ENCODE measurements at regions not wholly inside any gene's neighbourhood (a gene's known extent, or its start where the extent isn't known, plus 50 kb on each side); places are given as distances from the start of the nearest gene placed in this dataset.
"Not testable (repeated sequence)": the region's sequence is repeated elsewhere in the genome, so short reads cannot be mapped to it uniquely, and the experiment has no call there.

GRCh38 chr2:83386549-83386948 lies 1072.5 kb downstream of the SUCLG1 start:
- DNase-seq, result no peak

- no peak for DNase-seq
These were observed 1080.2 kb downstream of the SUCLG1 start for GRCh38 chr2:83378921-83379320.

GRCh38 chr2:83376731-83377130 lies 1082.3 kb downstream of the SUCLG1 start:
- DNase-seq, result no peak

GRCh38 chr2:83370419-83370762 lies 1088.7 kb downstream of the SUCLG1 start:
- no peak for DNase-seq

GRCh38 chr2:83369601-83370418 lies 1089.3 kb downstream of the SUCLG1 start:
- DNase-seq, result no peak

- no peak for DNase-seq
These were observed 1090.2 kb downstream of the SUCLG1 start for GRCh38 chr2:83368916-83369315.

GRCh38 chr2:83368461-83368860 lies 1090.6 kb downstream of the SUCLG1 start:
- no peak for DNase-seq

- DNase-seq, result no peak
These were observed 1093.6 kb downstream of the SUCLG1 start for GRCh38 chr2:83365476-83365875.

GRCh38 chr2:83364264-83364663 lies 1094.8 kb downstream of the SUCLG1 start:
- DNase-seq, result no peak

- not testable (repeated sequence) for DNase-seq
These were observed 1095.9 kb downstream of the SUCLG1 start for GRCh38 chr2:83363138-83363537.

- DNase-seq, result no peak
These were observed 1099.7 kb downstream of the SUCLG1 start for GRCh38 chr2:83359336-83359735.

- DNase-seq, result peak; percentile 9
These were observed 1116.2 kb downstream of the SUCLG1 start for GRCh38 chr2:83342860-83343329.

- peak; percentile 10 for DNase-seq
These were observed 1118.7 kb downstream of the SUCLG1 start for GRCh38 chr2:83340424-83340823.

- DNase-seq, result not testable (repeated sequence)
These were observed 1119.1 kb downstream of the SUCLG1 start for GRCh38 chr2:83339942-83340341.

GRCh38 chr2:83331810-83332209 lies 1127.3 kb downstream of the SUCLG1 start:
- no peak for DNase-seq

- DNase-seq, result no peak
These were observed 1136.0 kb downstream of the SUCLG1 start for GRCh38 chr2:83323038-83323437.

GRCh38 chr2:83320053-83320452 lies 1139.0 kb downstream of the SUCLG1 start:
- no peak for DNase-seq

- no peak for DNase-seq
These were observed 1153.2 kb downstream of the SUCLG1 start for GRCh38 chr2:83305758-83306378.

- DNase-seq, result no peak
These were observed 1168.0 kb downstream of the SUCLG1 start for GRCh38 chr2:83291083-83291482.

GRCh38 chr2:83282841-83283240 lies 1176.2 kb downstream of the SUCLG1 start:
- no peak for DNase-seq

GRCh38 chr2:83282043-83282795 lies 1176.9 kb downstream of the SUCLG1 start:
- DNase-seq, result no peak

GRCh38 chr2:83280391-83280790 lies 1178.7 kb downstream of the SUCLG1 start:
- DNase-seq, result no peak

GRCh38 chr2:83273322-83273721 lies 1185.8 kb downstream of the SUCLG1 start:
- no peak for DNase-seq

Measured in muscle of arm (tissue), 1 donor.